ENCODE measurements at regions not wholly inside any gene's neighbourhood (a gene's known extent, or its start where the extent isn't known, plus 50 kb on each side); places are given as distances from the start of the nearest gene placed in this dataset.

GRCh38 chr6:157768863-157769551 lies 54.0 kb upstream of the SNX9 start:
- no peaks in the 10 kb centered on the region for H3K27me3 ChIP-seq (ENCODE audit: insufficient read depth, low read length)
- TF ChIP-seq TCF7L2 (IDR thresholded peaks at IDR 0.05; ENCODE audit: borderline replicate concordance, extremely low read depth, insufficient read depth, insufficient read length) (no peak), POLR2AphosphoS5 (IDR thresholded peaks at IDR 0.05; ENCODE audit: low read depth, low read length) (no peak), ZFX (IDR thresholded peaks at IDR 0.05) (no peak), CTCF (IDR thresholded peaks at IDR 0.05 in 2 of 3, conservative IDR thresholded peaks at IDR 0.05 in 1 of 3; ENCODE audit: borderline replicate concordance in 1 of 3, insufficient read depth in 1 of 3, low read depth in 2 of 3, low read length in 2 of 3) (no peak), ATF3 (IDR thresholded peaks at IDR 0.05) (no peak), EGR1 (IDR thresholded peaks at IDR 0.05; ENCODE audit: low read depth) (no peak), POLR2A (IDR thresholded peaks at IDR 0.05; ENCODE audit: borderline replicate concordance, extremely low read depth, insufficient read depth, insufficient read length) (no peak), RAD21 (IDR thresholded peaks at IDR 0.05; ENCODE audit: low read depth) (no peak), CBX3 (IDR thresholded peaks at IDR 0.05; ENCODE audit: low read depth) (no peak), ELF1 (IDR thresholded peaks at IDR 0.05; ENCODE audit: borderline replicate concordance, low read depth) (no peak), EZH2phosphoT487 (IDR thresholded peaks at IDR 0.05; ENCODE audit: borderline replicate concordance) (no peak), REST (IDR thresholded peaks at IDR 0.05; ENCODE audit: low read depth) (no peak), JUND (IDR thresholded peaks at IDR 0.05) (no peak), ZNF274 (IDR thresholded peaks at IDR 0.05; ENCODE audit: low read depth, low read length) (no peak), ZBTB33 (IDR thresholded peaks at IDR 0.05; ENCODE audit: extremely low read depth, insufficient replicate concordance, low read length) (no peak), CEBPB (IDR thresholded peaks at IDR 0.05; ENCODE audit: low read depth) (no peak), MAX (IDR thresholded peaks at IDR 0.05) (no peak), FOSL1 (IDR thresholded peaks at IDR 0.05; ENCODE audit: low read depth) (no peak), YY1 (IDR thresholded peaks at IDR 0.05; ENCODE audit: extremely low read depth, insufficient replicate concordance, low read depth, low read length) (no peak)
- H3K9me2 ChIP-seq (ENCODE audit: insufficient read depth): no peaks in the 10 kb centered on the region
- ChIA-PET RAD21 (ENCODE audit: low non-redundant PET in 1 of 2, low total read pairs in 2 of 2, uncharacterized antibody in 2 of 2, unreplicated experiment in 2 of 2) (no interaction called here), CTCF (no interaction called here), POLR2A (no interaction called here)
- H2AFZ ChIP-seq (ENCODE audit: low read depth, low read length, poor library complexity, severe bottlenecking): no peak overlapping the region
- H3K79me2 ChIP-seq (ENCODE audit: insufficient read depth, low read length): no peaks in the 10 kb centered on the region
- H3K4me2 ChIP-seq (ENCODE audit: low read length): no peak overlapping the region
- no TSS peak for BruUV-seq (replicated peaks)
- H3K36me3 ChIP-seq (ENCODE audit: control insufficient read depth in 1 of 2, insufficient read depth in 2 of 2, low read length in 2 of 2): no peaks in the 10 kb centered on the region
- peaks cover 12 to 43% of the 10 kb centered on the region in 2 experiments for H3K4me1 ChIP-seq (ENCODE audit: control insufficient read depth in 1 of 2, insufficient read depth in 2 of 2, low read length in 2 of 2)
- H3K9ac ChIP-seq (ENCODE audit: low read length): no peak overlapping the region
- ATAC-seq (no peak), DNase-seq (ENCODE audit: low read depth, low spot score) (no peak)
- intact Hi-C loops (cut with micrococcal nuclease): no loop called here
- H3K4me3 ChIP-seq (replicated peaks in 1 of 2; ENCODE audit: low read depth in 1 of 2, low read length in 2 of 2): no peak overlapping the region
- no peak overlapping the region for H3K27ac ChIP-seq (ENCODE audit: low read depth, low read length)
- H3K9me3 ChIP-seq (ENCODE audit: control insufficient read depth in 1 of 2, insufficient read depth in 1 of 2, low read depth in 1 of 2, low read length in 2 of 2): no peaks in the 10 kb centered on the region
- no peaks in the 10 kb centered on the region for H4K20me1 ChIP-seq (ENCODE audit: insufficient read depth)

All from HCT116 (cell line).